HEK293 (cell line): ENCODE measurements at regions not wholly inside any gene's neighbourhood (a gene's known extent, or its start where the extent isn't known, plus 50 kb on each side); places are given as distances from the start of the nearest gene placed in this dataset.

ENCODE experiments used
- CTCF ChIA-PET: fragments of 350-600 bp; formaldehyde crosslinking; extraction: SDS; loops from one replicate; lab custom pipeline; 2021; ENCODE audit warnings: antibody characterized with exemption; lab: Yijun Ruan, JAX
- POLR2A ChIA-PET: fragments of 300-600 bp; formaldehyde crosslinking; extraction: SDS; loops from one replicate; lab custom pipeline; 2020; ENCODE audit warnings: antibody characterized with exemption, inconsistent platforms; lab: Yijun Ruan, JAX
- H3K27ac ChIP-seq: fragments of 200-500 bp; sonication (Bioruptor generic); 2 replicates; pipeline ENCODE4 v1.5.1; 2014; ENCODE audit warnings: low read depth, low read length, control low read depth, inconsistent platforms; ENCODE audit errors: extremely low read depth
- H3K36me3 ChIP-seq, 2 experiments: fragments of 200-500 bp in 1 of 2; sonication (Bioruptor generic) in 1 of 2; 1 replicate in 1 of 2; 2 replicates in 1 of 2; pipeline ENCODE4 v1.5.1; 2014 to 2017; ENCODE audit warnings: inconsistent platforms in 2 of 2, low read length in 2 of 2; ENCODE audit not compliant: control insufficient read depth in 2 of 2, insufficient read depth in 1 of 2
- H3K4me1 ChIP-seq: fragments of 200-500 bp; sonication (Bioruptor generic); 2 replicates; pipeline ENCODE4 v1.5.1; 2014; ENCODE audit warnings: mild to moderate bottlenecking, low read length, inconsistent platforms; ENCODE audit not compliant: control insufficient read depth, insufficient read depth
- H3K4me3 ChIP-seq: 2 replicates; pipeline ENCODE4 v1.5.1; 2011; ENCODE audit warnings: low read depth, mild to moderate bottlenecking, control low read depth, low read length, moderate library complexity
- H3K9me3 ChIP-seq: fragments of 200-500 bp; sonication (Bioruptor generic); 2 replicates; pipeline ENCODE4 v1.5.1; 2014; ENCODE audit warnings: low read depth, low read length, inconsistent platforms; ENCODE audit not compliant: control insufficient read depth, insufficient read depth
- GFI1B ChIP-seq: fragments of 450-650 bp; formaldehyde crosslinking; IDR thresholded peaks from 2 replicates; pipeline ENCODE4 v1.5.1; 2016; ENCODE audit warnings: missing biosample characterization, missing genetic modification characterization
- GLIS2 ChIP-seq: fragments of 450-650 bp; formaldehyde crosslinking; IDR thresholded peaks from 2 replicates; pipeline ENCODE4 v1.5.1; 2016; ENCODE audit warnings: missing biosample characterization, missing genetic modification characterization
- KLF8 ChIP-seq: fragments of 450-650 bp; formaldehyde crosslinking; IDR thresholded peaks from 2 replicates; pipeline ENCODE4 v1.5.1; 2016; ENCODE audit warnings: missing biosample characterization, missing genetic modification characterization
- OVOL3 ChIP-seq: fragments of 450-650 bp; formaldehyde crosslinking; IDR thresholded peaks from 2 replicates; pipeline ENCODE4 v1.5.1; 2016; ENCODE audit warnings: missing biosample characterization, missing genetic modification characterization
- RBAK ChIP-seq: fragments of 450-650 bp; formaldehyde crosslinking; IDR thresholded peaks from 2 replicates; pipeline ENCODE4 v1.5.1; 2016; ENCODE audit warnings: missing biosample characterization, missing genetic modification characterization
- TCF7L2 ChIP-seq: IDR thresholded peaks from 2 replicates; pipeline ENCODE4 v1.6.1; 2011; ENCODE audit warnings: low read depth, mild to moderate bottlenecking, inconsistent platforms, low read length, moderate library complexity, borderline replicate concordance
- ZBTB1 ChIP-seq: fragments of 450-650 bp; formaldehyde crosslinking; IDR thresholded peaks from 2 replicates; pipeline ENCODE4 v1.5.1; 2016; ENCODE audit warnings: missing biosample characterization, missing genetic modification characterization
- ZFHX2 ChIP-seq: fragments of 450-650 bp; formaldehyde crosslinking; conservative IDR thresholded peaks from 2 replicates; pipeline ENCODE4 v1.5.1; 2016; ENCODE audit warnings: missing biosample characterization, missing genetic modification characterization
- ZNF10 ChIP-seq: fragments of 450-650 bp; formaldehyde crosslinking; IDR thresholded peaks from 2 replicates; pipeline ENCODE4 v1.5.1; 2017; ENCODE audit warnings: missing biosample characterization, missing genetic modification characterization
- ZNF16 ChIP-seq: fragments of 450-650 bp; formaldehyde crosslinking; IDR thresholded peaks from 2 replicates; pipeline ENCODE4 v1.5.1; 2016; ENCODE audit warnings: low read depth, missing biosample characterization, missing genetic modification characterization
- ZNF169 ChIP-seq: fragments of 450-650 bp; formaldehyde crosslinking; IDR thresholded peaks from 2 replicates; pipeline ENCODE4 v1.5.1; 2016; ENCODE audit warnings: missing biosample characterization, missing genetic modification characterization
- ZNF174 ChIP-seq: fragments of 450-650 bp; formaldehyde crosslinking; IDR thresholded peaks from 2 replicates; pipeline ENCODE4 v1.5.0; 2017; ENCODE audit warnings: missing biosample characterization, mild to moderate bottlenecking, missing genetic modification characterization
- ZNF335 ChIP-seq: fragments of 450-650 bp; formaldehyde crosslinking; conservative IDR thresholded peaks from 2 replicates; pipeline ENCODE4 v1.5.1; 2016; ENCODE audit warnings: missing biosample characterization, missing genetic modification characterization
- ZNF394 ChIP-seq: fragments of 450-650 bp; formaldehyde crosslinking; IDR thresholded peaks from 2 replicates; pipeline ENCODE4 v1.5.1; 2016; ENCODE audit warnings: missing biosample characterization, missing genetic modification characterization, mild to moderate bottlenecking, moderate library complexity, borderline replicate concordance
- ZNF596 ChIP-seq: fragments of 450-650 bp; IDR thresholded peaks from 2 replicates; pipeline ENCODE4 v1.5.0; 2018; ENCODE audit warnings: missing biosample characterization, mild to moderate bottlenecking, missing genetic modification characterization, moderate library complexity
- ZNF664 ChIP-seq: fragments of 450-650 bp; formaldehyde crosslinking; IDR thresholded peaks from 2 replicates; pipeline ENCODE4 v1.5.1; 2016; ENCODE audit warnings: missing biosample characterization, missing genetic modification characterization
- ZNF76 ChIP-seq: fragments of 450-650 bp; formaldehyde crosslinking; IDR thresholded peaks from 2 replicates; pipeline ENCODE4; 2016; ENCODE audit warnings: low read depth, missing biosample characterization, missing genetic modification characterization, borderline replicate concordance
- ZNF792 ChIP-seq: fragments of 450-650 bp; formaldehyde crosslinking; IDR thresholded peaks from 2 replicates; pipeline ENCODE4 v1.5.1; 2016; ENCODE audit warnings: missing biosample characterization, missing genetic modification characterization
- ZNF843 ChIP-seq: fragments of 450-650 bp; formaldehyde crosslinking; IDR thresholded peaks from 2 replicates; pipeline ENCODE4 v1.5.1; 2016; ENCODE audit warnings: missing biosample characterization, missing genetic modification characterization
- ZSCAN30 ChIP-seq: fragments of 450-650 bp; IDR thresholded peaks from 2 replicates; pipeline ENCODE4 v1.5.1; 2018; ENCODE audit warnings: missing biosample characterization, mild to moderate bottlenecking, missing genetic modification characterization, moderate library complexity
- TF ChIP-seq, protein P1 (sequence below): fragments of 450-650 bp; formaldehyde crosslinking; IDR thresholded peaks from 2 replicates; pipeline ENCODE4 v1.5.1; 2016; ENCODE audit warnings: missing biosample characterization, missing genetic modification characterization
- TF ChIP-seq, protein P2 (sequence below): fragments of 450-650 bp; formaldehyde crosslinking; IDR thresholded peaks from 2 replicates; pipeline ENCODE4 v1.5.1; 2016; ENCODE audit warnings: missing biosample characterization, missing genetic modification characterization

DNA sequence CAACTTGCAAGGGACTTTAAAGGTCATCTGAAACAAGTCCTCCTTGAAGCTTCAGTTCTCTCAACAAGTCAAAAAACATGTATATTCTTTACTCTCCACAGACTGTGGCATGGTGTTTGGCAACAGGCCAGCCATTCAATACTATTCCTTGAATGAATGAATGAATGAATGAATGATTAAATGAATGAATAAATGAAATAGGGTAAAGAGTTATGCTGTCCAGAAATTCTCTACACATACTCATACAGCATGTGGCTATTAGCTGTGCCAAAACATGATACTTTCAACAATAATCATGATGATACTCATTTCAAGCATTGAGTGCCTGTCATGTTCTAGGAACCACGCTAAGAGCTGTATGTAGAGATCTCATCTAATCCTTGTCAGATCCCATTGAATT is 356.1 kb downstream of the BARHL2 start (continued):
- no peak for TF ChIP-seq ZNF394 (tag by site-specific recombination)

DNA sequence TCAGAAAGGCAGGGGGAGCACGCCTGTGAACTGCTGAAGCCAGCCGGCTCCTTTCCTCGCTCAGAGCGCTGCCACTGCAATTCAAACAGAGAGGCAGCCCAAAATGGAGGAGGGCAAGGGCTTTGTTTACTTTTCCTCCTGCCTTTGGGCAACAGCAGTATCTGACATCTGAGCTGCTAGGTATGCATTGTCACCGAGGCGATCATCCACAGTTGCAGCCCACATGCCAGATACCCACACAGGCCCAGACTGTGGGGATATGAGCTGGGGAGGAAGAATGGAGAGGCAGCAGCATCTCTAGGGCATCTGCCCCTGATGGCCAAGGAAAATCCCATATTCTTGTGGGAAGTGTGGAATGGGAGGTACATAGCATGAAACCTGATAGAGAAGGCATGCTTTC is 357.1 kb downstream of the BARHL2 start:
- Histone ChIP-seq H3K4me3 (no peak overlapping the region), H3K4me1 (no peaks in the 10 kb centered on the region), H3K9me3 (no peaks in the 10 kb centered on the region), H3K27ac (no peak overlapping the region), H3K36me3 (no peaks in the 10 kb centered on the region)
- TF ChIP-seq, protein P1, sequence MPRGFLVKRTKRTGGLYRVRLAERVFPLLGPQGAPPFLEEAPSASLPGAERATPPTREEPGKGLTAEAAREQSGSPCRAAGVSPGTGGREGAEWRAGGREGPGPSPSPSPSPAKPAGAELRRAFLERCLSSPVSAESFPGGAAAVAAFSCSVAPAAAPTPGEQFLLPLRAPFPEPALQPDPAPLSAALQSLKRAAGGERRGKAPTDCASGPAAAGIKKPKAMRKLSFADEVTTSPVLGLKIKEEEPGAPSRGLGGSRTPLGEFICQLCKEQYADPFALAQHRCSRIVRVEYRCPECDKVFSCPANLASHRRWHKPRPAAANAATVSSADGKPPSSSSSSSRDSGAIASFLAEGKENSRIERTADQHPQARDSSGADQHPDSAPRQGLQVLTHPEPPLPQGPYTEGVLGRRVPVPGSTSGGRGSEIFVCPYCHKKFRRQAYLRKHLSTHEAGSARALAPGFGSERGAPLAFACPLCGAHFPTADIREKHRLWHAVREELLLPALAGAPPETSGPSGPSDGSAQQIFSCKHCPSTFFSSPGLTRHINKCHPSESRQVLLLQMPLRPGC (tag by site-specific recombination), result no peak
- no peak for TF ChIP-seq ZNF664 (tag by site-specific recombination)
- ChIA-PET CTCF (no interaction called here), POLR2A (no interaction called here)

DNA sequence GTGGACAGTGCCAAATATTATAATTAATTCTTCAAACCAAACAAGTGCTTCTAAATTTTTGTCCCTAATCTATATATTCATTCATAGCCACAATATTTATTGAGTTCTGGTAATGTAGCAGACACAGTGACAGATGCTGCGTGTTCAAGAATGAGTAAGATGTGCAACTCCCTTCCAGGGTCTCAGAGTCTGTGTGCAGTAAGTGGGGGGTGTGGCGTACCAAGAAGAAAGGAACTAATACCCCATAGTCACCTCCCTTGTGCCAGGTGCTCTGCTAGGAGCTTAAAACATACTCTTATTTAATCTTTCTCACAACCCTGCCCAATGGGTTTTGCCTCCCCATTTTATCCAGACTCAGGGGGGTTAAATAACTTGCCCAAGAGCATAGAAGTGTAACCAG is 358.7 kb downstream of the BARHL2 start:
- H3K9me3 ChIP-seq, result no peaks in the 10 kb centered on the region
- CTCF ChIA-PET, result no interaction called here

DNA sequence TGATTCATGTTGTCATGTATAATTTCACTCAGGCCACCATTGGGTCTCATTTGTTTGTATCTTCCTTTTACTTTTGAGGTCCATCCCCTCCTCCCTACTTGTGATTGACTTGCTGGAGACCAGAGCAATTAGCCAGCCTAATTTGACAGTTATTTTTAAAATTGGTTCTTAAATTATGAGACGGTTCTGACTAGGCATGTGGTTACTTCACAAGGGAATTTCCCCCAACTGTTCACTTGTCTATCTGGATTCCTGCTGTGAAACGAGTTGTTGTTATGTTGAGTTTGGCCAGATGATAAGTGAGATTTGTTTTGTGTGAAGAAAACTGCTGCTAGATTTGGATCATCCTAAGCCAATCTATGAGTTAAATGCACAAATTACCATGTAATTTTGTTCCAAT is 359.1 kb downstream of the BARHL2 start:
- no peak overlapping the region for H3K27ac ChIP-seq
- TF ChIP-seq ZNF792, result no peak
- TF ChIP-seq ZNF10 (tag by site-specific recombination), result no peak
- no peak for TF ChIP-seq ZNF596
- no peak for TF ChIP-seq ZBTB1 (tag by site-specific recombination)
- TF ChIP-seq ZNF843 (tag by site-specific recombination), result no peak
- TF ChIP-seq TCF7L2, result no peak
- no peak for TF ChIP-seq ZSCAN30 (tag by site-specific recombination)
- no peak for TF ChIP-seq ZNF335 (tag by site-specific recombination)
- H3K4me1 ChIP-seq, result no peaks in the 10 kb centered on the region
- no peak overlapping the region for H3K4me3 ChIP-seq
- H3K9me3 ChIP-seq, result no peaks in the 10 kb centered on the region
- ChIA-PET POLR2A (no interaction called here), CTCF (no interaction called here)
- H3K36me3 ChIP-seq, result no peaks in the 10 kb centered on the region

More for the DNA sequence above, 358.7 kb downstream of the BARHL2 start:
- H3K4me3 ChIP-seq, result no peak overlapping the region
- H3K27ac ChIP-seq, result no peak overlapping the region
- POLR2A ChIA-PET, result no interaction called here
- no peaks in the 10 kb centered on the region for H3K4me1 ChIP-seq
- H3K36me3 ChIP-seq, result no peaks in the 10 kb centered on the region
- TF ChIP-seq, protein P2, sequence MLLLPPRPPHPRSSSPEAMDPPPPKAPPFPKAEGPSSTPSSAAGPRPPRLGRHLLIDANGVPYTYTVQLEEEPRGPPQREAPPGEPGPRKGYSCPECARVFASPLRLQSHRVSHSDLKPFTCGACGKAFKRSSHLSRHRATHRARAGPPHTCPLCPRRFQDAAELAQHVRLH, result no peak
- TF ChIP-seq ZNF174 (tag by site-specific recombination), result no peak
- TF ChIP-seq KLF8 (tag by site-specific recombination), result no peak
- TF ChIP-seq ZNF16 (tag by site-specific recombination), result no peak
- no peak for TF ChIP-seq RBAK (tag by site-specific recombination)
- no peak for TF ChIP-seq ZNF169 (tag by site-specific recombination)
- no peak for TF ChIP-seq ZNF792
- TF ChIP-seq GFI1B (tag by site-specific recombination), result no peak
- no peak for TF ChIP-seq OVOL3 (tag by site-specific recombination)
- no peak for TF ChIP-seq ZNF76 (tag by site-specific recombination)
- TF ChIP-seq GLIS2, result no peak
- TF ChIP-seq ZNF843 (tag by site-specific recombination), result no peak
- no peak for TF ChIP-seq ZFHX2 (tag by site-specific recombination)
